ENCODE measurements at regions not wholly inside any gene's neighbourhood (a gene's known extent, or its start where the extent isn't known, plus 50 kb on each side); places are given as distances from the start of the nearest gene placed in this dataset.

- H3K27ac ChIP-seq = no peak overlapping the region
- no peaks in the 10 kb centered on the region for H3K36me3 ChIP-seq
- peaks cover 0 to 7% (median 0%) of the 10 kb centered on the region in 3 donors for H3K9me3 ChIP-seq
- no peaks in the 10 kb centered on the region for H3K4me1 ChIP-seq
- no peaks in the 10 kb centered on the region for H3K27me3 ChIP-seq
- no peak overlapping the region for H3K4me3 ChIP-seq
- ATAC-seq = no peak
- no peak for TF ChIP-seq EP300 (IDR thresholded peaks at IDR 0.05)
- TF ChIP-seq POLR2A (IDR thresholded peaks at IDR 0.05) = no peak
- no peak for TF ChIP-seq POLR2AphosphoS5 (IDR thresholded peaks at IDR 0.05)
- TF ChIP-seq, protein P1, sequence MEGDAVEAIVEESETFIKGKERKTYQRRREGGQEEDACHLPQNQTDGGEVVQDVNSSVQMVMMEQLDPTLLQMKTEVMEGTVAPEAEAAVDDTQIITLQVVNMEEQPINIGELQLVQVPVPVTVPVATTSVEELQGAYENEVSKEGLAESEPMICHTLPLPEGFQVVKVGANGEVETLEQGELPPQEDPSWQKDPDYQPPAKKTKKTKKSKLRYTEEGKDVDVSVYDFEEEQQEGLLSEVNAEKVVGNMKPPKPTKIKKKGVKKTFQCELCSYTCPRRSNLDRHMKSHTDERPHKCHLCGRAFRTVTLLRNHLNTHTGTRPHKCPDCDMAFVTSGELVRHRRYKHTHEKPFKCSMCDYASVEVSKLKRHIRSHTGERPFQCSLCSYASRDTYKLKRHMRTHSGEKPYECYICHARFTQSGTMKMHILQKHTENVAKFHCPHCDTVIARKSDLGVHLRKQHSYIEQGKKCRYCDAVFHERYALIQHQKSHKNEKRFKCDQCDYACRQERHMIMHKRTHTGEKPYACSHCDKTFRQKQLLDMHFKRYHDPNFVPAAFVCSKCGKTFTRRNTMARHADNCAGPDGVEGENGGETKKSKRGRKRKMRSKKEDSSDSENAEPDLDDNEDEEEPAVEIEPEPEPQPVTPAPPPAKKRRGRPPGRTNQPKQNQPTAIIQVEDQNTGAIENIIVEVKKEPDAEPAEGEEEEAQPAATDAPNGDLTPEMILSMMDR (IDR thresholded peaks at IDR 0.05) = no peak
- 86 to 97% methylated on average over 3 of the region's 3 CpGs for WGBS, 2 donors (ENCODE audit: low coverage in 1 of 2)
Observed at GRCh38 chr10:43930243-43930642, 281.6 kb upstream of the ZNF32 start.

GRCh38 chr10:43929122-43929521 lies 280.4 kb upstream of the ZNF32 start:
- Histone ChIP-seq H3K4me3 (no peak overlapping the region), H3K9me3 (peaks cover 0 to 5% (median 0%) of the 10 kb centered on the region in 3 donors), H3K27me3 (no peaks in the 10 kb centered on the region), H3K27ac (no peak overlapping the region), H3K36me3 (no peaks in the 10 kb centered on the region), H3K4me1 (no peaks in the 10 kb centered on the region)
- ATAC-seq = no peak
- 90% methylated on average over 4 of the region's 6 CpGs; no CpG with 5 or more reads in 1 of the 2 donors for WGBS, 2 donors (ENCODE audit: low coverage in 1 of 2)
- TF ChIP-seq, protein P1 (IDR thresholded peaks at IDR 0.05) = no peak
- TF ChIP-seq POLR2AphosphoS5 (IDR thresholded peaks at IDR 0.05) = no peak
- TF ChIP-seq POLR2A (IDR thresholded peaks at IDR 0.05) = no peak
- TF ChIP-seq EP300 (IDR thresholded peaks at IDR 0.05) = no peak

DNA sequence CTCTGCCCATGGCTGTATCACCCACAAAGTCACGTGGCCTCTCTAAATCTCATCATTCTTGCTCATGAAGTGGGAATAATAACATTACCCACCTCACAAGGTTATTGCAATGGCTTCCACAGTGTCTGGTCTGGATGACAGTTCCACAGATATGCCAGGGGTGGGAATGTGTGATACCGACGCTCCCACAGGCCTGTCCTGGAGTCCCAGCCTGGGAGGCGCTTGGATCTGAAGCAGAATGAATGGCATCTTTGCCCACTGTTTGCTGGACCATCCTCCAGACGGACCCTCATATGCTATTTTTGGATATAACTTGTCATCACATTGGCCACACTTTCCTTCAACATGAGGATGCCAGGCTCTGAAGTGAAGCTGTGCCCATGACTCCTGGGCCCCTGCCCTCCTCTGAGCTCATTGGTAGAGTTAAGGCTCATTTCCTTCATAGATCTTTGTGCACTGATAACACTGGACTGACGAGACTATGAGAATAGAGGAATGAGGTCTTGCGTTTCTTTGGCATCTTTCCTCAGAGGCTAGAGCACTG lies 279.8 kb upstream of the ZNF32 start:
- no peak overlapping the region for H3K27ac ChIP-seq
- TF ChIP-seq POLR2A (IDR thresholded peaks at IDR 0.05) (no peak), EP300 (IDR thresholded peaks at IDR 0.05) (no peak), POLR2AphosphoS5 (IDR thresholded peaks at IDR 0.05) (no peak)
- TF ChIP-seq, protein P1 (IDR thresholded peaks at IDR 0.05) = no peak
- H3K27me3 ChIP-seq = no peaks in the 10 kb centered on the region
- no peaks in the 10 kb centered on the region for H3K4me1 ChIP-seq
- H3K36me3 ChIP-seq = no peaks in the 10 kb centered on the region
- no peaks in the 10 kb centered on the region for H3K9me3 ChIP-seq
- no peak overlapping the region for H3K4me3 ChIP-seq
- WGBS, 2 donors (ENCODE audit: low coverage in 1 of 2) = 81 to 84% methylated on average over 3 to 6 of the region's 7 CpGs
- ATAC-seq = no peak

DNA sequence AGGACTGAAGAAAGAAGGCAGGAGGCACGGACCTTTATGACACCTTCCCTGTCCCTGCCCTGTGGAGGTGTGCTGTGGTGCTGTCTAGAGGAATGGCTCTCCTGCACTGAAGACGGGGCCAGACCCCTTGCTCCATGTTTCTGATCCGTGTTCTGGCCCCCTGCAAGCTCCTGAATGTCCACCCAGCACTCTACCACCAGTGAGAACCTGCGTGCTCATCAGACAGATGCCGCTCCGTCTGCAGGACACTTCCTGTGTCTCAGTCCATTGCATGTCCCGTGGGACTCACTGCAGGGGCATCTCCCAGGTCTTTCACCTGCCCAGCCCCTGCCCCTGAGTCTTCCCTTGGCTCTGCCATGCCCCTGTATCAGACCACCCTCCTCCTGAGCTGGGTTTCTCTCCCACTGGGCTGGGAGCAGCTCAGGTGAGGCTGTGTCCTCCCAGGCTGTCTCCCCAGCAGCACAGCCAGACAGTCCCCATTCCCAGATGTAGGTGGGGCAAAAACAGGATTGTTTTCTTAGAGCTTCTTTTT lies 278.3 kb upstream of the ZNF32 start:
- Histone ChIP-seq H3K4me3 (no peak overlapping the region), H3K9me3 (no peaks in the 10 kb centered on the region), H3K27me3 (no peaks in the 10 kb centered on the region), H3K27ac (no peak overlapping the region), H3K36me3 (no peaks in the 10 kb centered on the region), H3K4me1 (no peaks in the 10 kb centered on the region)
- TF ChIP-seq EP300 (IDR thresholded peaks at IDR 0.05) (no peak), POLR2AphosphoS5 (IDR thresholded peaks at IDR 0.05) (no peak), POLR2A (IDR thresholded peaks at IDR 0.05) (no peak)
- TF ChIP-seq, protein P1 (IDR thresholded peaks at IDR 0.05) = no peak
- ATAC-seq = no peak
- WGBS, 2 donors (ENCODE audit: low coverage in 1 of 2) = 60% methylated on average over 1 of the region's 7 CpGs; no CpG with 5 or more reads in 1 of the 2 donors

- Histone ChIP-seq H3K27me3 (no peaks in the 10 kb centered on the region), H3K9me3 (no peaks in the 10 kb centered on the region), H3K36me3 (no peaks in the 10 kb centered on the region), H3K27ac (no peak overlapping the region), H3K4me3 (no peak overlapping the region), H3K4me1 (no peaks in the 10 kb centered on the region)
- 87 to 100% methylated on average over 2 to 4 of the region's 5 CpGs for WGBS, 2 donors (ENCODE audit: low coverage in 1 of 2)
- ATAC-seq = no peak
- TF ChIP-seq POLR2A (IDR thresholded peaks at IDR 0.05) = no peak
- TF ChIP-seq POLR2AphosphoS5 (IDR thresholded peaks at IDR 0.05) = no peak
- TF ChIP-seq, protein P1 (IDR thresholded peaks at IDR 0.05) = no peak
- TF ChIP-seq EP300 (IDR thresholded peaks at IDR 0.05) = no peak
Observed at GRCh38 chr10:43926371-43926770, 277.7 kb upstream of the ZNF32 start.

Data from gastroesophageal sphincter (tissue), 4 donors.